MG63 (cell line): ENCODE measurements at regions not wholly inside any gene's neighbourhood (a gene's known extent, or its start where the extent isn't known, plus 50 kb on each side); places are given as distances from the start of the nearest gene placed in this dataset.
"Not testable (repeated sequence)": the region's sequence is repeated elsewhere in the genome, so short reads cannot be mapped to it uniquely, and the experiment has no call there.

ENCODE experiments used
- DNase-seq: peaks from one replicate; pipeline ENCODE4 v3.0.0-alpha.2; 2020
- H3K27me3 ChIP-seq: fragments of 250-450 bp; sonication (Bioruptor Pico); 2 replicates; pipeline ENCODE4 v1.5.1; 2020; ENCODE audit warnings: mild to moderate bottlenecking, moderate library complexity
- H3K36me3 ChIP-seq: fragments of 250-450 bp; sonication (Bioruptor Pico); 2 replicates; pipeline ENCODE4 v1.5.1; 2020; ENCODE audit warnings: mild to moderate bottlenecking, moderate library complexity
- H3K4me3 ChIP-seq: fragments of 250-450 bp; sonication (Bioruptor Pico); 2 replicates; pipeline ENCODE4 v1.5.1; 2020; ENCODE audit warnings: mild to moderate bottlenecking, moderate library complexity
- H3K9me3 ChIP-seq: fragments of 250-450 bp; sonication (Bioruptor Pico); 2 replicates; pipeline ENCODE4 v1.5.1; 2020; ENCODE audit warnings: mild to moderate bottlenecking, moderate library complexity

- DNase-seq, result peak; percentile 42
- no peak overlapping the region for H3K4me3 ChIP-seq
- H3K9me3 ChIP-seq, result no peaks in the 10 kb centered on the region
- H3K36me3 ChIP-seq, result no peaks in the 10 kb centered on the region
- no peaks in the 10 kb centered on the region for H3K27me3 ChIP-seq
These were observed 176.5 kb upstream of the KCTD7 start for GRCh38 chr7:66452165-66452564.

GRCh38 chr7:66453340-66453739 lies 175.3 kb upstream of the KCTD7 start:
- H3K4me3 ChIP-seq, result no peak overlapping the region
- no peak for DNase-seq
- H3K36me3 ChIP-seq, result no peaks in the 10 kb centered on the region
- no peaks in the 10 kb centered on the region for H3K27me3 ChIP-seq
- H3K9me3 ChIP-seq, result no peaks in the 10 kb centered on the region

- H3K9me3 ChIP-seq, result no peaks in the 10 kb centered on the region
- DNase-seq, result no peak
- no peak overlapping the region for H3K4me3 ChIP-seq
- H3K27me3 ChIP-seq, result no peaks in the 10 kb centered on the region
- H3K36me3 ChIP-seq, result no peaks in the 10 kb centered on the region
These were observed 174.0 kb upstream of the KCTD7 start for GRCh38 chr7:66454600-66455225.

GRCh38 chr7:66455432-66455831 lies 173.2 kb upstream of the KCTD7 start:
- not testable (repeated sequence) for DNase-seq, H3K27me3 ChIP-seq, H3K36me3 ChIP-seq, H3K9me3 ChIP-seq, H3K4me3 ChIP-seq

- not testable (repeated sequence) for H3K27me3 ChIP-seq, H3K4me3 ChIP-seq, DNase-seq
These were observed 172.2 kb upstream of the KCTD7 start for GRCh38 chr7:66456431-66456830.

GRCh38 chr7:66458991-66459390 lies 169.7 kb upstream of the KCTD7 start:
- DNase-seq, H3K4me3 ChIP-seq, H3K9me3 ChIP-seq, H3K27me3 ChIP-seq, H3K36me3 ChIP-seq: not testable (repeated sequence)

More at GRCh38 chr7:66456431-66456830, 172.2 kb upstream of the KCTD7 start:
- H3K36me3 ChIP-seq, H3K9me3 ChIP-seq: not testable (repeated sequence)

GRCh38 chr7:66459783-66460413 lies 168.8 kb upstream of the KCTD7 start:
- not testable (repeated sequence) for H3K4me3 ChIP-seq, H3K27me3 ChIP-seq, DNase-seq, H3K36me3 ChIP-seq, H3K9me3 ChIP-seq

- Histone ChIP-seq H3K9me3 (no peaks in the 10 kb centered on the region), H3K4me3 (no peak overlapping the region)
- no peak for DNase-seq
These were observed 167.7 kb upstream of the KCTD7 start for GRCh38 chr7:66460921-66461361.

GRCh38 chr7:66461397-66461796 lies 167.3 kb upstream of the KCTD7 start:
- H3K36me3 ChIP-seq, DNase-seq, H3K9me3 ChIP-seq, H3K27me3 ChIP-seq, H3K4me3 ChIP-seq: not testable (repeated sequence)

More at GRCh38 chr7:66460921-66461361, 167.7 kb upstream of the KCTD7 start:
- no peaks in the 10 kb centered on the region for H3K27me3 ChIP-seq
- H3K36me3 ChIP-seq, result no peaks in the 10 kb centered on the region

- H3K9me3 ChIP-seq, H3K4me3 ChIP-seq, H3K27me3 ChIP-seq, H3K36me3 ChIP-seq, DNase-seq: not testable (repeated sequence)
These were observed 165.8 kb upstream of the KCTD7 start for GRCh38 chr7:66462831-66463230.

GRCh38 chr7:66464059-66464458 lies 164.6 kb upstream of the KCTD7 start:
- H3K4me3 ChIP-seq, result no peak overlapping the region
- H3K36me3 ChIP-seq, result no peaks in the 10 kb centered on the region
- H3K9me3 ChIP-seq, result no peaks in the 10 kb centered on the region
- DNase-seq, result no peak
- no peaks in the 10 kb centered on the region for H3K27me3 ChIP-seq

GRCh38 chr7:66466081-66466600 lies 162.5 kb upstream of the KCTD7 start:
- Histone ChIP-seq H3K36me3 (no peaks in the 10 kb centered on the region), H3K9me3 (no peaks in the 10 kb centered on the region), H3K27me3 (no peaks in the 10 kb centered on the region), H3K4me3 (no peak overlapping the region)
- no peak for DNase-seq

- Histone ChIP-seq H3K4me3 (no peak overlapping the region), H3K36me3 (no peaks in the 10 kb centered on the region), H3K27me3 (no peaks in the 10 kb centered on the region), H3K9me3 (no peaks in the 10 kb centered on the region)
- DNase-seq, result no peak
These were observed 160.8 kb upstream of the KCTD7 start for GRCh38 chr7:66467887-66468286.

GRCh38 chr7:66473064-66473463 lies 155.6 kb upstream of the KCTD7 start:
- not testable (repeated sequence) for H3K4me3 ChIP-seq, H3K27me3 ChIP-seq, H3K36me3 ChIP-seq, H3K9me3 ChIP-seq, DNase-seq

GRCh38 chr7:66474441-66474840 lies 154.2 kb upstream of the KCTD7 start:
- no peak overlapping the region for H3K4me3 ChIP-seq
- no peaks in the 10 kb centered on the region for H3K9me3 ChIP-seq
- H3K27me3 ChIP-seq, result no peaks in the 10 kb centered on the region
- no peak for DNase-seq
- no peaks in the 10 kb centered on the region for H3K36me3 ChIP-seq

- H3K36me3 ChIP-seq, H3K9me3 ChIP-seq, H3K4me3 ChIP-seq, H3K27me3 ChIP-seq, DNase-seq: not testable (repeated sequence)
These were observed 152.6 kb upstream of the KCTD7 start for GRCh38 chr7:66476056-66476455.

GRCh38 chr7:66477822-66478397 lies 150.8 kb upstream of the KCTD7 start:
- not testable (repeated sequence) for H3K9me3 ChIP-seq, DNase-seq, H3K27me3 ChIP-seq, H3K4me3 ChIP-seq, H3K36me3 ChIP-seq

- not testable (repeated sequence) for H3K36me3 ChIP-seq, H3K9me3 ChIP-seq, H3K4me3 ChIP-seq, H3K27me3 ChIP-seq, DNase-seq
These were observed 147.5 kb upstream of the KCTD7 start for GRCh38 chr7:66481229-66481628.
